ENCODE measurements at regions not wholly inside any gene's neighbourhood (a gene's known extent, or its start where the extent isn't known, plus 50 kb on each side); places are given as distances from the start of the nearest gene placed in this dataset.

DNA sequence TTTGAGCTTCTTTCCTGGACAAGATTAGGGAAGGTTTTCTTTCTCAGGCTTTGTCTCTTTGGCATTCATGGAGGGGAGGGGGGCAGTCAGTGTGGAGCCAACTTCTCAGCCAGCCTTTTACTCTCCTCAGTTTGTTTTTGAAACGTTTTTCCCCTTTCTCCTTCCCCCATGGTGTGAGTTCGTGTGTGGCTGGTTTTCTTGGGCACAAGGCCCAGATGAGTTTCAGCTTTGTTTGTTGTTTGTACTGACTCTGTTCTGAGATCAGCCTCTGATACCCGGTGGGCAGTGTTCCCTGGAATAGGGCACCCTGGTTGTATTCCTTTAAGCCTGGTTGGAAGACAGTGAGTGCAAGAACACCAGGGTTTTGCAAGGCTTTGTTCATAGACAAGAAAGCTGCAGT, 168.2 kb upstream of the RARB start:
- TF ChIP-seq GATA3 (IDR thresholded peaks at IDR 0.05; ENCODE audit: low read depth, low read length) (no peak), GATA2 (IDR thresholded peaks at IDR 0.05; ENCODE audit: low read depth, low read length) (no peak)
